GM12872 (cell line): ENCODE measurements at regions not wholly inside any gene's neighbourhood (a gene's known extent, or its start where the extent isn't known, plus 50 kb on each side); places are given as distances from the start of the nearest gene placed in this dataset.

Experiments
- TF ChIP-seq, protein P1 (sequence below): IDR thresholded peaks from 3 replicates; pipeline ENCODE4 v1.5.1; 2011; ENCODE audit warnings: low read depth, mild to moderate bottlenecking, low read length, moderate library complexity; ENCODE audit not compliant: insufficient read depth

DNA sequence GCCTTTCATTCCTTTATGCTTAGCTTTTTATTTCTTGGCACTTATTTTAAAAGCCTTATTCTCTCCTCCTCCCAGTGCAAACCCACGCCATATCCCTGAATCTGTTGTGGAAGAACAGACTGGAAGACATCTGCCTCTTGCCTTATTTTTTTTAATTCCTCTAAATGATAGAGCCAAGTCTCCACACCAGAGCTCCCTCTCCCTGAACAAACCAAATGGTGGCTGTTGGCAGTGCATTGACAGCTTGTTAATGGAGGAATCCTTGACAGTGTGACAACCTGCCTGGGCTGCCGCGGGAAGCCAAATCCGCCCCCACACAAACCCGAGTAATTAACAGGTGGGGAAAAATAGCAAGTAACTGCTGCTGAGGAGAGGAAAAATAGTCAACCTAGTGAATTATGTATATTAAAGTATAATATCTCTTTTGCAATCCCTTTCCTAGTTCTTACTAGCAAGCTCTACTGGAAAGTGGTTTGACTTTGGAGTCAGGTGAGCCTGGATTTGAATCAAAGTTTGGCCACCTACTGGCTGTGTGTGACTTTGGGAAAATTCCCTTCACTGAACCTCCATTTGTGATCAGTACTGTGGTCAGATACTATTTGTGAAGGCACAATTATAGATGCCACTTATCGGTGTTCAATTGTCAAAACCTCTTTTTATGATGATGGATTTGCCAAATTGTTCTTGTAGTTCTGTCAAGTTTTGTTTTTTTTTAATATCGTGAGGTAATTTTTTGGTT, 589.6 kb downstream of the PDCD6IP start:
- TF ChIP-seq, protein P1, sequence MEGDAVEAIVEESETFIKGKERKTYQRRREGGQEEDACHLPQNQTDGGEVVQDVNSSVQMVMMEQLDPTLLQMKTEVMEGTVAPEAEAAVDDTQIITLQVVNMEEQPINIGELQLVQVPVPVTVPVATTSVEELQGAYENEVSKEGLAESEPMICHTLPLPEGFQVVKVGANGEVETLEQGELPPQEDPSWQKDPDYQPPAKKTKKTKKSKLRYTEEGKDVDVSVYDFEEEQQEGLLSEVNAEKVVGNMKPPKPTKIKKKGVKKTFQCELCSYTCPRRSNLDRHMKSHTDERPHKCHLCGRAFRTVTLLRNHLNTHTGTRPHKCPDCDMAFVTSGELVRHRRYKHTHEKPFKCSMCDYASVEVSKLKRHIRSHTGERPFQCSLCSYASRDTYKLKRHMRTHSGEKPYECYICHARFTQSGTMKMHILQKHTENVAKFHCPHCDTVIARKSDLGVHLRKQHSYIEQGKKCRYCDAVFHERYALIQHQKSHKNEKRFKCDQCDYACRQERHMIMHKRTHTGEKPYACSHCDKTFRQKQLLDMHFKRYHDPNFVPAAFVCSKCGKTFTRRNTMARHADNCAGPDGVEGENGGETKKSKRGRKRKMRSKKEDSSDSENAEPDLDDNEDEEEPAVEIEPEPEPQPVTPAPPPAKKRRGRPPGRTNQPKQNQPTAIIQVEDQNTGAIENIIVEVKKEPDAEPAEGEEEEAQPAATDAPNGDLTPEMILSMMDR: no peak

DNA sequence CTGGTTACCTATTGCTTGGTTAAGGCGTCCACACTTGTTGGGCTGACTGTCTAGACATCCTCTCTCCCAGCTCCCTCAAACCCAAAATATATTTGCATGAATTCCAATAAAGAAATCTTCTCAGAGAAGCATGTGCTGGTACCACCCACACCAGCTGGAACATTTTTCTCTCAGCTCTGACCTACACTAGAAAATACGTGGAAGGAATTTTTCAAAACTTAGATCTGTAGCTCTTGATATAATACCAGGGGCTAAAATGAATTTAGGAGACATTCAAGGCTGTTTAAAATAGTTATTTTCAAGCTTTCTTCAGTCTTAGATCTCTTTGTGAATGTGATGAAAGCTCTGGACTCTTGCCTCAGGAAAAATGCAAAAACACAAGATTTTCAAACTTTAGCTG, 590.4 kb downstream of the PDCD6IP start:
- TF ChIP-seq, protein P1: no peak

DNA sequence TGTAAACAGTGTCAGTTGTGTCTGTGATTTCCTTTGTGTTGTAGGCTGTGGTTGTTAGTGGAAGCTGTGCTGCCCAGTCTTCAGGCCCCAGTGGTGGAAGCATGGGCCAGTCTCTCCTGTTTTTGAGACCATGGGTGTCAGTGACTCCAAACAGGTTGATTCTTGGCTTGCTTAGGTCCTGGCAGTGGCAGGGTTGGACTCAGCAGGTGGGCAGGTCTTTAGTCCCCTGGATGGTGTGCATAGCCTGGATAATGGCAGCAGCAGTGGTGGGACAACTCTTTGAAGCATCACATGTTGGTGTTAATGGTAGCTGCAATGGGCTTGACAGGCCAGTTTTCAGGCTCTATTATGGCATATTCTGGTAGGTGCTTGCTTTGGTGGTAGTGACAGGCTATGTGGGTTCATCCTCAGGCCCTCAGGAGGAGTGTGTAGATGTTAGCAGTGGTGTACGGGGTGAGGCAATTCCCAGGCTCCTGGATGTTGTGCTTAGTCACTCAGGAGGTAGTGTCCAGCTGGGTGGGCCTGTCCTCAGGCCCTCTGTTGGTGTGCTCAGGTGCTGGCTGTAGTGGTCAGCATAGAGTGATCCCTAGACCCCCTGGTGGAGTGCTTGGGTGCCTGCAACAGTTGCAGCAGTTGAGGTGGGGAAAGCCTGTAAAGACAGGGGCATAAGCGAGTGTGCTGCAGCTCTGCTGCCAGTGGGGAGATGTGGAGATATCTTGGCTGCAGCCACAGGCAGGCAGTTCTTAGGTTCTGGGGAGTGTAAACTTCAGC, 596.7 kb downstream of the PDCD6IP start:
- TF ChIP-seq, protein P1: peak; percentile 43; the same call in 2 of the 3 replicates

DNA sequence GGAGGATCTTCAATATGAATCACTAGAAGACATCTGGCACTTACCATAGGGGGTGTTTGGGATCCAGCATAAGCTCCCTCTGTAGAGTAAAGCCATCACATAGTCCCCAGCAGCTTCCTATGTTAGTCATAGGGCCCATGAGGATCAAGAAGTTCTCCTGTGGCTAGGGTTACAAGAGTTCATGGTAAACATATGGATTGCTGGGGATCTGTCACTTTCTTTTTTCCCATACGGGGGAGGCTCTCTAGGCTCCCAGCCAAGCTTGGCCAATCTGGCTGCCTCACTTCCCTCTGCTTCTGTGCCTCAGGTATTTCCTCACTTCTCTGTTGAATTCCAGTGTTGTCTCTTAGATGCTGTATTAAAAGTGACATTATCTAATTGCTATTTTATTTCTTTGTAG, 597.9 kb downstream of the PDCD6IP start:
- TF ChIP-seq, protein P1: no peak

DNA sequence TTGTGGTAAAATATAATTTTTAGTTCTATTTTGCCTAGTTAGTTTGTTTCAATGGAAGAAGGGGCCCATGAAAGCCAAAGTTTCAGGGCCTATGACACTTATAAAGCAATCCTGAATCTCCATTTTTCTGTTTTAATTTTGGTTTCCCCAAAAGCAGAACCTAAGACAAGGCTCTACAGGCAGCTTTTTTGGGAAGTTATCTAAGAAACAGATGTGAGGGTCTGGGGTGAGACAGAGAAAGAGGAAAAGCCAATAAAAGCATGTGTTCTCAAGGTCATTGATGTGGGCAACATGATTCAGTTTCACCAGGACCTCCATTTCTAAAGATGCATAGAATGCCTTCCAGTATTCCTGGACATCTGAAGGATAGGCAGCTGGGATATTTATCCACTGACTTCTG, 598.5 kb downstream of the PDCD6IP start:
- TF ChIP-seq, protein P1: no peak

DNA sequence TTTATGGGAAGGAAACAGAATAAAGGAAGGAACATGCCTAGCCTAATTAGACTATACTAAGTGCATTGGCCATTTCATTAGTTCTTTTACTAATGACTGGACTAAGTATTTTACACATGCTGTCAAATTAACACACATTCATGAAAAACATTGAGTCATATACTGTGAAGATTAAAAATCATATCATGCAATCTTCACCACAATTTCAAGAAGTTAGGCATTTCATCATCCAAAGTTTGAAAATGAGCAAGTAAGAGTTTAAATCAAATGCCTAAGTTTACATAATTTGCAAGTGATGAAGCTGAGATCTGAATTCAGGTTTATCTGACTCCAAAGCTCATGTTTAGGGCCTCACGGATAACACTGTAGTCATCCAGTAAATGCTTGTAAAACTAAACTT, 601.0 kb downstream of the PDCD6IP start:
- TF ChIP-seq, protein P1: no peak

DNA sequence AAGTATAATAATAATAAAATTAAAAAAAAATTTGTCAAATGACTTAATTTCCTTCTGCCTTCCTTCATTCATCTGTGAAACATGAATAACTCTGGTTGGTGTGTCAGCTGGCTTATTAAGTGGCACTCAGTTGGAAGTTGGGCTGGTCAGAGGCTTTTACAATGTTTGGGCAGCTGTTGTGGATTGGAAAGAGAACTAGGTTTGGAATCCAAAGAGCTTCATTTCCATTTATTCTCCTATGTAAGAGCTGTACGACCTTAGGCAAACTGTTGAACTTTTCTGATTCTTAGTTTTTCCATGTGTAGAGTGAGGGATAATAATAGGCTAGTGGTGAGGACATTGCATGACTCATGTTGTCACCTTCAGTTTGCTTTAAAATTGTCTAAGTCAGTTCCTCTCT, 606.7 kb downstream of the PDCD6IP start:
- TF ChIP-seq, protein P1: no peak
